ENCODE measurements at regions not wholly inside any gene's neighbourhood (a gene's known extent, or its start where the extent isn't known, plus 50 kb on each side); places are given as distances from the start of the nearest gene placed in this dataset.

DNA sequence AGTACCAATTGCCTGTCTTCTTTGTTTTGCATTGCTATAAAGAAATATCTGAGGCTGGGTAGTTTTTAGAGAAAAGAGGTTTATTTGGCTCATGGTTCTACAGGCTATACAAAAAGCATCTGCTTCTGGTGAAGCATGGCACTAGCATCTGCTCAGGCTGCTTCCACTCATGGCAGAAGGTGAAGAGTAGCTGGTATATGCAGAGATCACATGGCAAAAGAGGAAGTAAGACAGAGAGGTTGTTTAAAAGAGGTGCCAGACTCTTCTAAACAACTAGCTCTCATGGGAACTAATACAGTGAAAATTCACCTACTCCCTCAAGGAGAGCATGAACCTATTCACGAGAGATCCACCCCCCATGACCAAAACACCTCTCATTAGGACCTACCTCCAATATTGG is 56.7 kb upstream of the GUCA2B start:
- Histone ChIP-seq H3K9ac (ENCODE audit: low read depth, low read length) (no peak overlapping the region), H3K9me3 (ENCODE audit: control insufficient read depth, insufficient read depth, low read length) (no peaks in the 10 kb centered on the region), H3K4me3 (ENCODE audit: low read depth, low read length) (no peak overlapping the region), H3K27ac (ENCODE audit: low read depth, low read length) (no peak overlapping the region), H3K36me3 (ENCODE audit: control insufficient read depth, insufficient read depth, low read length) (no peaks in the 10 kb centered on the region), H3K27me3 (ENCODE audit: control insufficient read depth, insufficient read depth, low read length) (no peaks in the 10 kb centered on the region), H3K4me1 (ENCODE audit: control insufficient read depth, insufficient read depth, low read length) (no peaks in the 10 kb centered on the region)

- Histone ChIP-seq H3K9ac (ENCODE audit: low read depth, low read length) (no peak overlapping the region), H3K36me3 (ENCODE audit: control insufficient read depth, insufficient read depth, low read length) (no peaks in the 10 kb centered on the region), H3K4me3 (ENCODE audit: low read depth, low read length) (no peak overlapping the region), H3K9me3 (ENCODE audit: control insufficient read depth, insufficient read depth, low read length) (no peaks in the 10 kb centered on the region), H3K27me3 (ENCODE audit: control insufficient read depth, insufficient read depth, low read length) (no peaks in the 10 kb centered on the region), H3K27ac (ENCODE audit: low read depth, low read length) (no peak overlapping the region), H3K4me1 (ENCODE audit: control insufficient read depth, insufficient read depth, low read length) (peaks cover 10% of the 10 kb centered on the region; the same call in 1 of the 2 replicates)
Observed at GRCh38 chr1:42089246-42089645, 64.0 kb upstream of the GUCA2B start.

DNA sequence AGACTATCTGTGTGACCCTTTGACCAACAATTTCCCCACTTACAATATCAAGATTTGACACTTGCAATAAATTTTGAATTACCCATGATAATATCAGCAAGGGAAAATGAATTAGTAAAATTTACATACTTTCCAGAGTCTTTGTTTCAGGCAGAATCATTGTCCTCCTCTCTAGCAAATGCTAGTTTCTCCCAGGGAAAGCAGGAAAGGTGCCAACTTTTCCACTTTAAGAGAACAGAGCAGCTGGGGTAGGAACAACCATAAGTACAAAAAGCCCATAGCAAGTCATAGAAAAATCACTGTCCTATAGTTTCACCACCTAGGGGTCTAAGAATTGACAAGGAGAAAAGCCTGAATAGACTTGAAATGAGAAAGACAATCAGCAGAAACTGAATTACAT is 67.1 kb upstream of the GUCA2B start:
- no peak overlapping the region for H3K27ac ChIP-seq (ENCODE audit: low read depth, low read length)
- H3K4me1 ChIP-seq (ENCODE audit: control insufficient read depth, insufficient read depth, low read length): peaks cover 10% of the 10 kb centered on the region; the same call in 1 of the 2 replicates
- no peaks in the 10 kb centered on the region for H3K27me3 ChIP-seq (ENCODE audit: control insufficient read depth, insufficient read depth, low read length)
- no peaks in the 10 kb centered on the region for H3K36me3 ChIP-seq (ENCODE audit: control insufficient read depth, insufficient read depth, low read length)
- H3K4me3 ChIP-seq (ENCODE audit: low read depth, low read length): no peak overlapping the region
- no peak overlapping the region for H3K9ac ChIP-seq (ENCODE audit: low read depth, low read length)
- no peaks in the 10 kb centered on the region for H3K9me3 ChIP-seq (ENCODE audit: control insufficient read depth, insufficient read depth, low read length)

- no peak overlapping the region for H3K4me3 ChIP-seq (ENCODE audit: low read depth, low read length)
- no peak overlapping the region for H3K27ac ChIP-seq (ENCODE audit: low read depth, low read length)
- H3K27me3 ChIP-seq (ENCODE audit: control insufficient read depth, insufficient read depth, low read length): no peaks in the 10 kb centered on the region
- H3K36me3 ChIP-seq (ENCODE audit: control insufficient read depth, insufficient read depth, low read length): no peaks in the 10 kb centered on the region
- peaks cover 10% of the 10 kb centered on the region; the same call in 1 of the 2 replicates for H3K4me1 ChIP-seq (ENCODE audit: control insufficient read depth, insufficient read depth, low read length)
- no peaks in the 10 kb centered on the region for H3K9me3 ChIP-seq (ENCODE audit: control insufficient read depth, insufficient read depth, low read length)
- no peak overlapping the region for H3K9ac ChIP-seq (ENCODE audit: low read depth, low read length)
Observed at GRCh38 chr1:42085596-42085995, 67.6 kb upstream of the GUCA2B start.

- Histone ChIP-seq H3K4me3 (ENCODE audit: low read depth, low read length) (no peak overlapping the region), H3K4me1 (ENCODE audit: control insufficient read depth, insufficient read depth, low read length) (peaks cover 10% of the 10 kb centered on the region; the same call in 1 of the 2 replicates), H3K9ac (ENCODE audit: low read depth, low read length) (no peak overlapping the region), H3K27me3 (ENCODE audit: control insufficient read depth, insufficient read depth, low read length) (no peaks in the 10 kb centered on the region), H3K36me3 (ENCODE audit: control insufficient read depth, insufficient read depth, low read length) (no peaks in the 10 kb centered on the region), H3K9me3 (ENCODE audit: control insufficient read depth, insufficient read depth, low read length) (no peaks in the 10 kb centered on the region), H3K27ac (ENCODE audit: low read depth, low read length) (no peak overlapping the region)
Observed at GRCh38 chr1:42081475-42081874, 71.7 kb upstream of the GUCA2B start.

- Histone ChIP-seq H3K27ac (ENCODE audit: low read depth, low read length) (no peak overlapping the region), H3K9me3 (ENCODE audit: control insufficient read depth, insufficient read depth, low read length) (no peaks in the 10 kb centered on the region), H3K4me3 (ENCODE audit: low read depth, low read length) (no peak overlapping the region), H3K36me3 (ENCODE audit: control insufficient read depth, insufficient read depth, low read length) (no peaks in the 10 kb centered on the region), H3K27me3 (ENCODE audit: control insufficient read depth, insufficient read depth, low read length) (no peaks in the 10 kb centered on the region), H3K9ac (ENCODE audit: low read depth, low read length) (no peak overlapping the region), H3K4me1 (ENCODE audit: control insufficient read depth, insufficient read depth, low read length) (no peaks in the 10 kb centered on the region)
Observed at GRCh38 chr1:42075179-42075578, 78.0 kb upstream of the GUCA2B start.

DNA sequence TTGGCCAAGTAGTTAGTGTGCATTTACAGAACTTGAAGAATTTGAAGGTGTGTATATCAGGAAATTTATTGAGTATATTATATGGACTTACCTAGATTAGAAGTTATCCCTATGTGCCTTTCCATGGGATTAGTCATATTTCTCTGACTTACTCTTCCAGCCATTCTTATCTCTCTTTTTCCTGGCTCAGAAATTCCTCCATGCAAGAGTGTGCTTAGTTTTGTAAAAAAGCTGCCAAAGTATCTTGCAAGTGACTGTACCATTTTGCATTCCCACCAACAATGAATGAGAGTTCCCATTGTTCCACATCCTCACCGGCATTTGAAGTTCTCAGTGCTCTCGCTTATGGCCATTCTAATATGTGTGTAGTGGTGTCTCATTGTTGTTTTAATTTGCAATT is 82.2 kb upstream of the GUCA2B start:
- no peaks in the 10 kb centered on the region; the same call in 1 of the 2 replicates for H3K27me3 ChIP-seq (ENCODE audit: control insufficient read depth, insufficient read depth, low read length)
- H3K9me3 ChIP-seq (ENCODE audit: control insufficient read depth, insufficient read depth, low read length): no peaks in the 10 kb centered on the region
- no peak overlapping the region for H3K27ac ChIP-seq (ENCODE audit: low read depth, low read length)
- H3K9ac ChIP-seq (ENCODE audit: low read depth, low read length): no peak overlapping the region
- H3K36me3 ChIP-seq (ENCODE audit: control insufficient read depth, insufficient read depth, low read length): no peaks in the 10 kb centered on the region
- no peak overlapping the region for H3K4me3 ChIP-seq (ENCODE audit: low read depth, low read length)
- H3K4me1 ChIP-seq (ENCODE audit: control insufficient read depth, insufficient read depth, low read length): no peaks in the 10 kb centered on the region

DNA sequence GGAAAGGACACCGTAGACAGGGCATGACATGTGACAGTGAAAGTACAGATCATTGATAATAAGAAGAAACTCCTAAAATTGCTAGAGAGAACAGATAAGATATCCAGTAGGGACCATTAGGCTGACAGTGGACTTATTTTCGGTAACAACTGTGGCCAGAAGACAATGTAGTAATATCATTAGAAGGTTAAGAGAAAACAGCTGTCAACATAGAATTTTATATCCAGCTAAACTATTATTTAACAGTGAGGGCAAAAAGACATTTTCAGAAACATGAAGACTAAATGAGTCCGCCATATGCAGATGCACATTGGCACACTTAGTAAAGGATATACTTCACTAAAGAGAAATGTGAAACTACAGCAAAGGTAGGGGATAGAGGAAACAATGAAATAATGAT is 95.4 kb upstream of the GUCA2B start:
- no peak overlapping the region for H3K27ac ChIP-seq (ENCODE audit: low read depth, low read length)
- no peaks in the 10 kb centered on the region for H3K27me3 ChIP-seq (ENCODE audit: control insufficient read depth, insufficient read depth, low read length)
- no peaks in the 10 kb centered on the region for H3K4me1 ChIP-seq (ENCODE audit: control insufficient read depth, insufficient read depth, low read length)
- no peaks in the 10 kb centered on the region for H3K36me3 ChIP-seq (ENCODE audit: control insufficient read depth, insufficient read depth, low read length)
- H3K4me3 ChIP-seq (ENCODE audit: low read depth, low read length): no peak overlapping the region
- no peak overlapping the region for H3K9ac ChIP-seq (ENCODE audit: low read depth, low read length)
- peaks cover 6% of the 10 kb centered on the region for H3K9me3 ChIP-seq (ENCODE audit: control insufficient read depth, insufficient read depth, low read length)

- Histone ChIP-seq H3K27me3 (ENCODE audit: control insufficient read depth, insufficient read depth, low read length) (no peaks in the 10 kb centered on the region), H3K9me3 (ENCODE audit: control insufficient read depth, insufficient read depth, low read length) (peaks cover 6% of the 10 kb centered on the region), H3K4me3 (ENCODE audit: low read depth, low read length) (no peak overlapping the region), H3K4me1 (ENCODE audit: control insufficient read depth, insufficient read depth, low read length) (no peaks in the 10 kb centered on the region), H3K27ac (ENCODE audit: low read depth, low read length) (no peak overlapping the region), H3K36me3 (ENCODE audit: control insufficient read depth, insufficient read depth, low read length) (no peaks in the 10 kb centered on the region), H3K9ac (ENCODE audit: low read depth, low read length) (no peak overlapping the region)
Observed at GRCh38 chr1:42056460-42056859, 96.8 kb upstream of the GUCA2B start.

DNA sequence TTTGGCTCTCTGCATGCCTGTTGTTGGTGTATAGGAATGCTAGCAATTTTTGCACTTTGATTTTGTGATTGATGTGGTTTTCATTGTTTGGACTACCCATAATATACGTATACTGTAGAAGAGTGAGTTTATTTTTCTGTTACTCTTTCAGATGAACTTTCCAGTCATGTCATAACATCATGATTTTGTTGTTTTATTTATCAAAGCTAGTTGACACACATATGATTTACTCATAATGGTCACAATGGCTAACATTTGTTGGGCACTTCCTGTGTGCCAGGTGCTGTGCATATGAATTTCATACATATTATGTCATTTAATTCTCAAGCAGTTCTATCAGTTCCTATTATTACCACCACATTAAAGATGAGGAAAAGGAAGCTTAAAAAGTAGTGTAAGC is 98.1 kb upstream of the GUCA2B start:
- H3K4me3 ChIP-seq (ENCODE audit: low read depth, low read length): no peak overlapping the region
- H3K9ac ChIP-seq (ENCODE audit: low read depth, low read length): no peak overlapping the region
- no peaks in the 10 kb centered on the region for H3K27me3 ChIP-seq (ENCODE audit: control insufficient read depth, insufficient read depth, low read length)
- H3K9me3 ChIP-seq (ENCODE audit: control insufficient read depth, insufficient read depth, low read length): peaks cover 6% of the 10 kb centered on the region
- H3K27ac ChIP-seq (ENCODE audit: low read depth, low read length): no peak overlapping the region
- no peaks in the 10 kb centered on the region for H3K4me1 ChIP-seq (ENCODE audit: control insufficient read depth, insufficient read depth, low read length)
- H3K36me3 ChIP-seq (ENCODE audit: control insufficient read depth, insufficient read depth, low read length): no peaks in the 10 kb centered on the region

DNA sequence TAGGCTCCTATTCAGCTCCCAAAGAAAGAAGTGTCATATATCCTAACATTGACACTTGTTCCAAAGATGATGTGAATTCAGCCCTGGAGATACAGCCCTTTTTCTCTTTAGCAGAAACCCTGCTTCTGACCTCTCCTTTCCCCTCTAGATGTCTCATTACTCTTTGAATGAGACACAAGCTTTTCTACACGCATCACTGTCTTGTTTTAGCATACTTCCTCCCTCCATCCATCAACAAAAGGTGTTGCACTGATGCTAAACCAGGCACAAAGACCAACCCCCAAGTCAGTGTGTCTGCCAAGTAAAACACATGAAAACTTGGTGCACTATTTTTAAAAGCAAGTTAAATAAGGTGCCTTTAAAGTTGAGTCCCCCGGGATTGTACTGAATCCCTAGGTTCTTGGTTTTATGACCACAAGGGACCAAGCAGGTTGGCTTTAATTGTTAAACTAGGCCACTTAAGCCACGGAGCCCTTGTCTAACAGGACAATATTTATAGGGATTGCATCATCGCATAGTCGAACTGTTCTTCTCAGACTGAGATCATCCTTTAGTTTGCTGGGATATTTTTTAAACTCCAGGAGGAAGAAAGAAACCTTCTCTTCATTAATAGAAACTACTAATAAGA is 101.0 kb upstream of the GUCA2B start:
- Histone ChIP-seq H3K4me3 (ENCODE audit: low read depth, low read length) (no peak overlapping the region), H3K4me1 (ENCODE audit: control insufficient read depth, insufficient read depth, low read length) (no peaks in the 10 kb centered on the region), H3K27me3 (ENCODE audit: control insufficient read depth, insufficient read depth, low read length) (no peaks in the 10 kb centered on the region), H3K9me3 (ENCODE audit: control insufficient read depth, insufficient read depth, low read length) (no peaks in the 10 kb centered on the region; the same call in 1 of the 2 replicates), H3K36me3 (ENCODE audit: control insufficient read depth, insufficient read depth, low read length) (no peaks in the 10 kb centered on the region), H3K27ac (ENCODE audit: low read depth, low read length) (no peak overlapping the region), H3K9ac (ENCODE audit: low read depth, low read length) (no peak overlapping the region)

All from HUES48 (cell line).